ENCODE measurements at regions not wholly inside any gene's neighbourhood (a gene's known extent, or its start where the extent isn't known, plus 50 kb on each side); places are given as distances from the start of the nearest gene placed in this dataset.

- DNase-seq: no peak
- intact Hi-C loops (cut with micrococcal nuclease): no loop called here
- ATAC-seq: no peak
These were observed 130.6 kb downstream of the SMAD6 start for GRCh38 chr15:66832664-66833063.

DNA sequence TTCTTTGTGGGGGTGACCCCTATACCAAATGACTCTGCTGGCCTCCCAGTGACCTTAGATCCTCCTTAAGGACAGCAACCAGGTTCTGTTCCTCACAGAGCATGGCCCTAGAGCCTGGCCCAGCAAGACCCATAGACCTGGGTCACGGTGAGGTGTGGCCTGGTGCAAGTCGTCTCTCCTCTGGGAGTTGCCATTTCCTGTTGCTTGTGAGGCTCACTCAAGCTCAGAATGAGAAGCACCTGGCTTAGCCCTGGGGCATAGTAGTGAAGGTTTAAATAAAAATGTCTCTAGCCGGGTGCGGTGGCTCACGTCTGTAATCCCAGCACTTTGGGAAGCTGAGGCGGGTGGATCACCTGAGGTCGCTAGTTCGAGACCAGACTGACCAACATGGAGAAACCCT, 131.3 kb downstream of the SMAD6 start:
- ATAC-seq: no peak
- intact Hi-C loops (cut with micrococcal nuclease): no loop called here
- DNase-seq: no peak

- intact Hi-C loops (cut with micrococcal nuclease): no loop called here
- DNase-seq (no peak), ATAC-seq (no peak)
These were observed 131.8 kb downstream of the SMAD6 start for GRCh38 chr15:66833803-66834202.

GRCh38 chr15:66834881-66835878, 133.1 kb downstream of the SMAD6 start:
- DNase-seq (peak; percentile 62), ATAC-seq (peak; percentile 69)
- intact Hi-C loops (cut with micrococcal nuclease): no loop called here

DNA sequence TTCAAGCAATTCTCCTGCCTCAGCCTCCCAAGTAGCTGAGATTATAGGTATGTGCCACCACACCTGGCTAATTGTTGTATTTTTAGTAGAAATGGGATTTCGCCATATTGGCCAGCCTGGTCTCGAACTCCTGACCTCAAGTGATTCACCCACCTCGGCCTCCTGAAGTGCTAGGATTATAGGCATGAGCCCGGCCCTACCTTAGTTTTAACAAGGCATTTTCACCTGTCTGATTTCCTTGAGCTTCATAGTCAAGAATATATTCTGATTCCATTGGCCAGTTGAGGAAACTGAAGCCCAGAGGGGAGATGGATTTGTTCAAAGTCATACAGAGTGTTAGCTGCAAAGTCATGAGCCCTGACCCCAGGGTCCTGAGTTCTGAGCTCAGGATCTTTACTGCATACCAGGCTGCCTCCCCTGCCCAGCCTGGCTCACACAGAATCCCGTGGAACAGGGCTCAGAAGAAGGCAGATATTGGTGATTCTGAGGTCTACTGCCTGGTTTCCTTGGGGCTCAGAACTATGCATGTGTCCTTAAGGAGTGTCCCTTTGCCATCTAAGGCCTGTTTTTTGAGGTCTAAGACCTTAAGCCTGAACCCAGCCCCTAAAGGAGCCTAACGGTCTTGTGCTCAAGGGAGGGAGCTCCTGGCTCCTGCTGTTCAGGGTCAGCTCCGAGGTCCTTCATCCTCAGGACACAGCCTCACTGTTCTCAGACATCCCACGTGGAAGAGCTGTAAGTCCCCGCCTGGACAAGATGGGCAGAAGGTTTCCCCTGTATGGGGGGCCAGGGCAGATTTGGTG, 134.4 kb downstream of the SMAD6 start:
- DNase-seq (no peak), ATAC-seq (no peak)
- intact Hi-C loops (cut with micrococcal nuclease): no loop called here

DNA sequence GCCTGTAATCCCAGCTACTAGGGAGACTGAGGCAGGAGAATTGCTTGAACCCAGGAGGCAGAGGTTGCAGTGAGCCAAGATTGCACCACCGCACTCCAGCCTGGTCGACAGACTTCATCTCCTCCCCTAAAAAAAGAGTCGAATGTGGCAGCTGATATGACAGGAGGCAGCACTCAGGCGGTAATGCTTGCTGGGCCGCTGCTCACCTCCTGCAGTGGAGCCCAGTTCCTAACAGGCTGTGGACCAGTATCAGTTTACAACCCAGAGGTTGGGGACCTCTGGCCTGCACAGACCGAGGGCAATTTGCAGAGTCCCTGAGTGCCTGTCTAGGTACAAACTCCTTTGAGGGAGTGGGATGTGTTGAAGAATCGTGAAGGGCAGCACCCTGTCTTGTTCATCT, 136.2 kb downstream of the SMAD6 start:
- ATAC-seq: no peak
- DNase-seq: no peak
- intact Hi-C loops (cut with micrococcal nuclease): no loop called here

DNA sequence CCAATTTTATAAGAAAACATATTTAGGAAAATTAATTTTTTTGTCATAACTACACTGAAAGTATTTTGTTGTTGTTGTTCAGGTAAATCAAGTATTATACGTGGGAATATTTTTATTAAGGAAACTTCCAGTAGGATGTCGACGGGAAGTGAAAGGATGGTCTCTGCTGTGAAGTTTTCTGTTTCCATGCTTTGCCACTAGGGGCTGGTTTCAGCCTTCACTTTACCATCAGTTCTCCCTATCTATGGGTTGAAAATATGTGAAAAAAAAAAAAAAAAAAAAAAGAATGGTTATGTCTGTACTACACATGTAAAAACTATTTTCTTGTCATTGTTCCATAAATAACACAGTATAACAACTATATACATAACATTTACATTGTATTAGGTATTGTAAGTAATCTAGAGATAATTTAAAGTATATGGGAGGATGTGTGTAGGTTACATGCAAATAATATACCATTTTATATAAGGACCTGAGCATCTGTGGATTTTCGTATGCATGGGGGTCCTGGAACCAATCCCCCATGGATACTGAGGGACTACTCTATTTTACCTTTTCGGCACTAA, 136.7 kb downstream of the SMAD6 start:
- DNase-seq (no peak), ATAC-seq (no peak)
- intact Hi-C loops (cut with micrococcal nuclease): no loop called here

- intact Hi-C loops (cut with micrococcal nuclease): loop anchor here (10.0 kb wide), 1 partner anchor 135 kb away; the partner anchor contains the start of gene SMAD6
- ATAC-seq (no peak), DNase-seq (no peak)
These were observed 137.6 kb downstream of the SMAD6 start for GRCh38 chr15:66839506-66840112.

- no peak for DNase-seq
- no peak for ATAC-seq
- intact Hi-C loops (cut with micrococcal nuclease): loop anchor here (10.0 kb wide), 1 partner anchor 136 kb away; the partner anchor contains the start of gene SMAD6
These were observed 138.8 kb downstream of the SMAD6 start for GRCh38 chr15:66840615-66841390.

DNA sequence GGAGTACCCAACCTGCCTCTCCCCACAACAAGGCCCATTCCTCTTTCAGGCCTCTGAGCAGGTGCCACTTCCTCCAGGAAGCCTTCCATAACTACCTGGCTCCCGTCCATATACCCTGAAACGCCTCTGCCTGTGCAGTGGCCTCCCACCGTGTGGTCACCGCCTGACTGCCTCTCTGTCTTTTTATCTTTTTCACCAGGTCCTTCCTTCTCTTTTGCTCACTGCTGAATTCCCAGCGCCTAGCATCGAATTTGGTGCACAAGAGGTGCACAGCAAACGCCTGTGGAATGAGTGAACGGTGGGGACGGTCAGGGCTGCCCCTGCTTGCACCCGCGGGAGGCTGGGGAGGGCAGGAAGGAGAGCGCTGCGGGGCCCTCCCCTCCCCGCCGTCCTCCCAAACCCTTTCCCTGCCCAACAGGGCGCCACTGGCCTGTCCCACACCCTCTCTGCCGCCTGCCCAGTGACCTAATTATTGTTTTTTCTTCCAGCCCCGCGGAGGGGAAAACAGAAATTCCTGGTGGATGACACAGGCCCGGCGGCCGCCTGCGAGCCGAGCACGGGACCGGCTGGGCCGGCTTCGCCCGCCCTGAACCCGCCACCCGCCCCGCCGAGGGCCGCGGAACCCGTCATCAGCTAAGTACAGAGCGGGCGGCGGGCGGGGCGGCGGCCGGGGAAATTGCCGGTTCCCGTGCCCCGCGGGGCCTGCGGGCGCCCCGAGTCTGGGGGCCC, 140.1 kb downstream of the SMAD6 start:
- DNase-seq: peak; percentile 92
- intact Hi-C loops (cut with micrococcal nuclease): loop anchor here (10.0 kb wide), 1 partner anchor 137 kb away; the partner anchor contains the start of gene SMAD6
- ATAC-seq: peak; percentile 90

- peak; percentile 67 for ATAC-seq
- intact Hi-C loops (cut with micrococcal nuclease): loop anchor here (10.0 kb wide), 1 partner anchor 138 kb away; the partner anchor contains the start of gene SMAD6
- DNase-seq: peak; percentile 88
These were observed 140.8 kb downstream of the SMAD6 start for GRCh38 chr15:66842710-66843441.

GRCh38 chr15:66843581-66843980, 141.5 kb downstream of the SMAD6 start:
- ATAC-seq (no peak), DNase-seq (no peak)
- intact Hi-C loops (cut with micrococcal nuclease): loop anchor here (10.0 kb wide), 1 partner anchor 139 kb away; the partner anchor contains the start of gene SMAD6

DNA sequence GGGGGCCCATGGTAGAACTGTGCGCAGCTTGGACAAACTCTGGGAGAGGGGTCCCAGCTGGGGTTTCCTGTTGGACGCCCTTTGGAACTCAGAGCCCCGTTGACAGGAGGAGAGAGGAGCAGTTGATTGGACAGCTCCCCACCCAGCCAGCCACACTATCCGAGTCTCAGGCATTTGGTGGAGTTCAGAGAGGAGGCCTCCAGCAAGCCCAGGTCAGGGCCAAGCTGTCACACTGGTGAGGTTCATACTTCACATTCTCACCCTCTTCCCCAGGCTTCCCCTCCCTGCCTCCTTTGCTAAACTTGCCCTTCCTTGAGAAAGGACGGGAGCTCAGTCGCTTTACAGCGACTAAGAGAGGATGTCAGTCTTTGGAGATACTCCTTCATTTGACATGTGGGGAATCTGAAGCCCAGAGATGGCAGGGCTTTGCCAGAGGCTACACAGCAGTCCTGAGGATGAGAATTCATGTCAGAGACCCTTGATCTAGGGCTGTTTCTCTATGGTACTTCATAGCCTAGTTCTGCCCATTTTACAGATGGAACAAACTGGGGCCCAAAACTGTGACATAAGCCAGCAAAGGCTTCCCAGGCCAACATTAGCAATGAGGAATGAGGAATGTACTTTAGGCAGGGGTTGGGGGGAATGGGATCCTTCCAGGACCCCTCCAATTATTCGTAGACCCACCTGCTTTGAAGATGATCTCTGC, 142.2 kb downstream of the SMAD6 start:
- ATAC-seq: no peak
- intact Hi-C loops (cut with micrococcal nuclease): loop anchor here (10.0 kb wide), 1 partner anchor 139 kb away; the partner anchor contains the start of gene SMAD6
- DNase-seq: no peak

GRCh38 chr15:66844747-66845145, 142.7 kb downstream of the SMAD6 start:
- intact Hi-C loops (cut with micrococcal nuclease): loop anchor here (10.0 kb wide), 1 partner anchor 140 kb away; the partner anchor contains the start of gene SMAD6
- no peak for DNase-seq
- no peak for ATAC-seq

GRCh38 chr15:66845266-66845785, 143.3 kb downstream of the SMAD6 start:
- ATAC-seq: no peak
- intact Hi-C loops (cut with micrococcal nuclease): loop anchor here (10.0 kb wide), 1 partner anchor 141 kb away; the partner anchor contains the start of gene SMAD6

DNA sequence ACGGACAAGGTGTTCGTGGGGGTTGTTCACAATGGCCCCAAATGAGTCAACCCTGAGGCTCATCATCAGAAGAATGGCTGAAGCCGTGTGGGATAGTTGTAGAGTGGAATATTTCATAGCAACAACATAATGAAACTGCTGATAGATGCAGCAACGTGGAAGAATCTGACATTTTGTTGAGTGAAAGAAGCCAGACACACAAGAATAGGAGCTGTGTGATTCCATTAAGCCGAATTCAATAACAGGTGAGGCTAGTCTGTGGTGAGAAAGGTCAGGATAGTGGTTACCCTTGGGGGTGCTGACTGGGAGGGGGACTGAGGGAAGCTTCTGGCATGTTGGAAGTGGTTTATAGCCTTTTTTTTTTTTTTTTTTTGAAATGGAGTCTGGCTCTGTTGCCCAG, 144.0 kb downstream of the SMAD6 start:
- no peak for DNase-seq
- ATAC-seq: no peak
- intact Hi-C loops (cut with micrococcal nuclease): loop anchor here (10.0 kb wide), 1 partner anchor 141 kb away; the partner anchor contains the start of gene SMAD6

More at GRCh38 chr15:66845266-66845785, 143.3 kb downstream of the SMAD6 start:
- DNase-seq: no peak

All from left ventricle myocardium superior (tissue), 1 donor.